CD14-positive monocyte (primary cell): ENCODE measurements at regions not wholly inside any gene's neighbourhood (a gene's known extent, or its start where the extent isn't known, plus 50 kb on each side); places are given as distances from the start of the nearest gene placed in this dataset.

Source experiments
- DNase-seq, 3 donors: peaks; one replicate each; pipeline ENCODE4 v3.0.0-alpha.2; 2011 to 2022
- H2AFZ ChIP-seq: 2 replicates; pipeline ENCODE4 v1.6.0; 2012; ENCODE audit warnings: mild to moderate bottlenecking, low read depth, low read length, inconsistent platforms; ENCODE audit not compliant: insufficient read depth, poor library complexity, severe bottlenecking
- H3K27ac ChIP-seq, 2 donors: 1 replicate in 1 of 2; 2 replicates in 1 of 2; pipeline ENCODE4 v1.5.1; 2012 to 2013; ENCODE audit warnings: low read length in 2 of 2, control low read depth in 1 of 2, inconsistent platforms in 1 of 2, low read depth in 1 of 2, mild to moderate bottlenecking in 1 of 2
- H3K27me3 ChIP-seq, 2 donors: one replicate each; pipeline versions ENCODE4 v1.6.0 to v1.6.1; 2011 to 2013; ENCODE audit warnings: low read length in 2 of 2; ENCODE audit not compliant: control insufficient read depth in 2 of 2, insufficient read depth in 2 of 2
- H3K36me3 ChIP-seq, 2 donors: replicated peaks in 1 of 2; 1 replicate in 1 of 2; 2 replicates in 1 of 2; pipeline versions ENCODE4 v1.5.1 to v1.6.1; 2012 to 2013; ENCODE audit warnings: low read length in 2 of 2, control low read depth in 1 of 2, inconsistent platforms in 1 of 2, mild to moderate bottlenecking in 1 of 2; ENCODE audit not compliant: insufficient read depth in 2 of 2, control insufficient read depth in 1 of 2
- H3K4me1 ChIP-seq, 2 donors: 1 replicate in 1 of 2; 2 replicates in 1 of 2; pipeline versions ENCODE4 v1.5.1 to v1.6.1; 2012 to 2013; ENCODE audit warnings: low read length in 2 of 2, control low read depth in 1 of 2, inconsistent platforms in 1 of 2, mild to moderate bottlenecking in 1 of 2, moderate library complexity in 1 of 2; ENCODE audit not compliant: insufficient read depth in 2 of 2, control insufficient read depth in 1 of 2
- H3K4me2 ChIP-seq: replicated peaks from 2 replicates; pipeline ENCODE3; 2012; ENCODE audit warnings: low read length, moderate library complexity, mild to moderate bottlenecking; ENCODE audit not compliant: poor library complexity, severe bottlenecking; ENCODE audit errors: extremely low read depth
- H3K4me3 ChIP-seq, 3 experiments: fragments of 200-600 bp in 1 of 3; sonication (generic) in 1 of 3; replicated peaks in 1 of 3; 1 replicate in 2 of 3; 2 replicates in 1 of 3; pipeline ENCODE4 v1.5.1; 2011 to 2013; ENCODE audit warnings: low read length in 3 of 3, mild to moderate bottlenecking in 3 of 3, control low read depth in 2 of 3, low read depth in 2 of 3, inconsistent platforms in 1 of 3, moderate library complexity in 1 of 3
- H3K79me2 ChIP-seq: 2 replicates; pipeline ENCODE4 v1.6.0; 2012; ENCODE audit warnings: mild to moderate bottlenecking, control low read depth, inconsistent platforms, low read length, moderate library complexity; ENCODE audit not compliant: insufficient read depth
- H3K9ac ChIP-seq: 2 replicates; pipeline ENCODE4 v1.6.0; 2017; ENCODE audit warnings: low read length, mild to moderate bottlenecking; ENCODE audit not compliant: insufficient read depth, poor library complexity, severe bottlenecking
- H3K9me3 ChIP-seq, 2 donors: replicated peaks in 1 of 2; 1 replicate in 1 of 2; 2 replicates in 1 of 2; pipeline versions ENCODE4 v1.5.1 to v1.6.1; 2012 to 2013; ENCODE audit warnings: low read length in 2 of 2, control low read depth in 1 of 2; ENCODE audit not compliant: control insufficient read depth in 1 of 2, insufficient read depth in 1 of 2
- H4K20me1 ChIP-seq: 2 replicates; pipeline ENCODE4 v1.6.0; 2012; ENCODE audit warnings: mild to moderate bottlenecking, low read length, control low read depth, moderate library complexity; ENCODE audit not compliant: insufficient read depth
- H3K27ac Mint-ChIP-seq, 7 donors: one replicate each; pipeline ENCODE4 v1.8.0; 2020; ENCODE audit warnings: mild to moderate bottlenecking in 7 of 7, mixed read lengths in 7 of 7, moderate library complexity in 6 of 7, inconsistent platforms in 2 of 7
- H3K27me3 Mint-ChIP-seq, 3 donors: one replicate each; pipeline ENCODE4 v1.8.0; 2021 to 2022; ENCODE audit warnings: low read depth in 3 of 3, mild to moderate bottlenecking in 3 of 3, mixed read lengths in 3 of 3, moderate library complexity in 3 of 3, inconsistent platforms in 1 of 3
- H3K36me3 Mint-ChIP-seq, 2 donors: one replicate each; pipeline ENCODE4 v1.8.0; 2020; ENCODE audit warnings: mixed read lengths in 2 of 2, inconsistent platforms in 1 of 2, mild to moderate bottlenecking in 1 of 2
- H3K4me1 Mint-ChIP-seq: one replicate; pipeline ENCODE4 v1.8.0; 2020; ENCODE audit warnings: mild to moderate bottlenecking, mixed read lengths
- H3K4me3 Mint-ChIP-seq, 2 donors: one replicate each; pipeline ENCODE4 v1.8.0; 2020; ENCODE audit warnings: mild to moderate bottlenecking in 2 of 2, mixed read lengths in 2 of 2, moderate library complexity in 1 of 2
- H3K9me3 Mint-ChIP-seq, 7 donors: one replicate each; pipeline ENCODE4 v1.8.0; 2020 to 2022; ENCODE audit warnings: mixed read lengths in 7 of 7, mild to moderate bottlenecking in 6 of 7, moderate library complexity in 6 of 7, inconsistent platforms in 2 of 7
- WGBS: methylation state at CpG from one replicate; pipeline ENCODE4 v1.1.5; 2013; ENCODE audit warnings: missing lambda C conversion rate; ENCODE audit not compliant: insufficient coverage; 5-methylcytosine and 5-hydroxymethylcytosine counted together
- intact Hi-C, 2 donors: fragments of 100-400 bp; cut with micrococcal nuclease; formaldehyde crosslinking; loops; one replicate each; pipeline versions ENCODE4 v1.15.0 to v1.15.1; 2023
- TF ChIP-seq, protein P1 (sequence below): fragments of 200-600 bp; IDR thresholded peaks from one replicate; pipeline ENCODE4 v1.8.0; 2022; ENCODE audit warnings: antibody characterized with exemption, mild to moderate bottlenecking

DNA sequence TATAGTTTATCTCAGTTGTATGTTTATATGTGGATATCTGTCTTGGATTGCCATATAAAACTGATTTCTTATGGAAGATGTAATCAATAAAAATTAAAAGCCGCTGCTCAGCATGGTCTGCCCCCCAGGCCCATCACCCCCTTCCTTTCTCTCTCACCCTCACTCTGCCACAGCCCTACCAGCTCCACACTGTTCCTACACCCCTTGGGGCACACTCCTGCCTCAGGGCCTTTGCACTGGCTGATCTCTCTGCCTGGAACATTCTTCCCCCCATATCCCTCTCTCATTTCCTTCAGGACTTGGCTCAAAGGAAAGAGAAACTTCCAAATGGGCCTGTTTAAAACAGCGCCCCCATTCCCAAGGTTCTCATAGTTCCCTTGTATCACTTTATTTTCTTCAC lies 63.1 kb downstream of the LRRC32 start:
- Mint-ChIP-seq H3K27me3 (peaks cover 11 to 17% (median 15%) of the 10 kb centered on the region in 3 donors), H3K4me1 (peaks cover 2% of the 10 kb centered on the region), H3K27ac (peak overlapping the region in 1 of 7 donors; percentile 58), H3K36me3 (no peaks in the 10 kb centered on the region), H3K4me3 (no peak overlapping the region), H3K9me3 (peaks cover 0 to 9% (median 2%) of the 10 kb centered on the region in 7 donors)
- Histone ChIP-seq H3K9ac (no peak overlapping the region), H4K20me1 (no peaks in the 10 kb centered on the region), H3K27ac (no peak overlapping the region), H3K4me1 (no peaks in the 10 kb centered on the region), H3K4me3 (no peak overlapping the region), H3K36me3 (no peaks in the 10 kb centered on the region), H3K79me2 (no peaks in the 10 kb centered on the region), H3K4me2 (no peak overlapping the region), H2AFZ (no peak overlapping the region), H3K27me3 (peaks cover 0 to 5% of the 10 kb centered on the region in 2 donors), H3K9me3 (no peaks in the 10 kb centered on the region)
- DNase-seq, result no peak
- intact Hi-C loops, result no loop called here
- TF ChIP-seq, protein P1, sequence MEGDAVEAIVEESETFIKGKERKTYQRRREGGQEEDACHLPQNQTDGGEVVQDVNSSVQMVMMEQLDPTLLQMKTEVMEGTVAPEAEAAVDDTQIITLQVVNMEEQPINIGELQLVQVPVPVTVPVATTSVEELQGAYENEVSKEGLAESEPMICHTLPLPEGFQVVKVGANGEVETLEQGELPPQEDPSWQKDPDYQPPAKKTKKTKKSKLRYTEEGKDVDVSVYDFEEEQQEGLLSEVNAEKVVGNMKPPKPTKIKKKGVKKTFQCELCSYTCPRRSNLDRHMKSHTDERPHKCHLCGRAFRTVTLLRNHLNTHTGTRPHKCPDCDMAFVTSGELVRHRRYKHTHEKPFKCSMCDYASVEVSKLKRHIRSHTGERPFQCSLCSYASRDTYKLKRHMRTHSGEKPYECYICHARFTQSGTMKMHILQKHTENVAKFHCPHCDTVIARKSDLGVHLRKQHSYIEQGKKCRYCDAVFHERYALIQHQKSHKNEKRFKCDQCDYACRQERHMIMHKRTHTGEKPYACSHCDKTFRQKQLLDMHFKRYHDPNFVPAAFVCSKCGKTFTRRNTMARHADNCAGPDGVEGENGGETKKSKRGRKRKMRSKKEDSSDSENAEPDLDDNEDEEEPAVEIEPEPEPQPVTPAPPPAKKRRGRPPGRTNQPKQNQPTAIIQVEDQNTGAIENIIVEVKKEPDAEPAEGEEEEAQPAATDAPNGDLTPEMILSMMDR, result no peak
- no CpG with 5 or more reads among the region's 2 CpGs for WGBS

DNA sequence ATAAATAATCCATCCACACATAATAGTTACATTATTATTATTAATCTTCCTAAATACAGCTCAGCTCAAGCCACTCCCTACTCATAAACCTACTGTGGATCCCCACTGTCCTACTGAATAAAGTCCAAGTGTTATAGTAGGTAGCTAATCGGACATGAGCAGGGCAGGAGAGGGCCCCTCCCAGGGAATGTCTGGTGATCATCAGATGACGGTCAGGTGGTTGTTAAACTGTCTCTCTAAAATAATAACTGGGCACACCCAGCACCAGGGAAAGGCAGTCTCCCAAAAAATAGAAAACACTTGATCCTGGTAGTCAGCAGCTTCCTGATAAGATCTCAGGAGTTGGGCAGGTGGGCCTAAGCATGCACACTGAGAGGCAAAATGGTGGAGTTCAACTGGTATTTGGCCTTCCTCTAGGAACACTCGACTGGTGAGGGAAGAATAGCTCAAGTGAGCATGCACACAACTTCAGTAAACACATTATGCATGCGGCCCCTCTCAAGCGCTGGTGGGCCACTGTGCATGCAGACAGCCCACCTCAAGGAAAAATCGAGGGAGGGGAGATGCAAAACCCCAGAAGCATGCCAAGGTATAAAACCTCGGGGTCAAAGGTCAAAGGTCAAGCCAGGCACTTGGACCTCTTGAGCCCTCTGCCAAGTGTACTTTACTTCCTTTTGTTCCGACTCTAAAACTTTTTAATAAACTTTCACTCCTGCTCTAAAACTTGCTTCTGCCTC lies 65.0 kb downstream of the LRRC32 start:
- peaks cover 16 to 20% (median 16%) of the 10 kb centered on the region in 3 donors for H3K27me3 Mint-ChIP-seq
- H3K4me2 ChIP-seq, result no peak overlapping the region
- H3K36me3 ChIP-seq, result no peaks in the 10 kb centered on the region
- H3K36me3 Mint-ChIP-seq, result no peaks in the 10 kb centered on the region
- H3K79me2 ChIP-seq, result no peaks in the 10 kb centered on the region
- no peak overlapping the region for H3K4me3 Mint-ChIP-seq
- TF ChIP-seq, protein P1, result no peak
- H4K20me1 ChIP-seq, result no peaks in the 10 kb centered on the region
- no peak overlapping the region for H3K4me3 ChIP-seq
- H3K9me3 Mint-ChIP-seq, result peaks cover 0 to 9% (median 2%) of the 10 kb centered on the region in 7 donors
- H3K9ac ChIP-seq, result no peak overlapping the region
- no peaks in the 10 kb centered on the region for H3K4me1 ChIP-seq
- WGBS, result 93% methylated on average over 5 of the region's 8 CpGs
- no peak overlapping the region for H3K27ac ChIP-seq
- H2AFZ ChIP-seq, result no peak overlapping the region
- H3K27me3 ChIP-seq, result peaks cover 0 to 8% of the 10 kb centered on the region in 2 donors
- no peaks in the 10 kb centered on the region for H3K4me1 Mint-ChIP-seq
- intact Hi-C loops, result no loop called here
- peak overlapping the region in 1 of 7 donors; percentile 60 for H3K27ac Mint-ChIP-seq
- H3K9me3 ChIP-seq, result no peaks in the 10 kb centered on the region
- DNase-seq, result peak in 1 of 3 donors; percentile 2
